HFF-Myc (cell line): ENCODE measurements at regions not wholly inside any gene's neighbourhood (a gene's known extent, or its start where the extent isn't known, plus 50 kb on each side); places are given as distances from the start of the nearest gene placed in this dataset.

Experiments
- DNase-seq: peaks from one replicate; pipeline ENCODE4 v3.0.0-alpha.2; 2011; ENCODE audit warnings: low read depth; ENCODE audit errors: extremely low read depth
- H3K4me3 ChIP-seq: replicated peaks from 2 replicates; pipeline ENCODE4 v1.5.1; 2011; ENCODE audit warnings: low read depth, mild to moderate bottlenecking, control low read depth, low read length
- TF ChIP-seq, protein P1 (sequence below): IDR thresholded peaks from 2 replicates; pipeline ENCODE4 v1.5.1; 2012; ENCODE audit warnings: mild to moderate bottlenecking, low read depth, low read length, control low read depth; ENCODE audit errors: missing control alignments

DNA sequence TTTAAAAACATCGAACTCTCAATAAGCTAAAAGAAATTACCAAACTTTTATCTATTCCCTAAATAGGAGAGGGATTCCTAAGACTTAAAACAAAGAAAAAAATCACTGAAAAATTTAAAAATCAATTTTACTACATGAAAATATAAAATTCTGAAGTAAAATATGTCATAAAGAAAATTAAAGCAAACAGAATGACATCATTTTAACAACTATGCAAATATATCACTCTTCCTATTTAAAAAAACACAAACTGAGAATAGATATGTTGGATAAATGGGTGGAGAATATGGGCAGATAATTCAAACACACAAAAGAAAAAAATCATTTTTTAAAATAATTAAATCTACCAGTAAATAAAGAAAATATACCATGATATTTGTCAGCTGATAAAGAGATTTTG, 510.0 kb downstream of the BCL11B start:
- H3K4me3 ChIP-seq: no peak overlapping the region
- TF ChIP-seq, protein P1, sequence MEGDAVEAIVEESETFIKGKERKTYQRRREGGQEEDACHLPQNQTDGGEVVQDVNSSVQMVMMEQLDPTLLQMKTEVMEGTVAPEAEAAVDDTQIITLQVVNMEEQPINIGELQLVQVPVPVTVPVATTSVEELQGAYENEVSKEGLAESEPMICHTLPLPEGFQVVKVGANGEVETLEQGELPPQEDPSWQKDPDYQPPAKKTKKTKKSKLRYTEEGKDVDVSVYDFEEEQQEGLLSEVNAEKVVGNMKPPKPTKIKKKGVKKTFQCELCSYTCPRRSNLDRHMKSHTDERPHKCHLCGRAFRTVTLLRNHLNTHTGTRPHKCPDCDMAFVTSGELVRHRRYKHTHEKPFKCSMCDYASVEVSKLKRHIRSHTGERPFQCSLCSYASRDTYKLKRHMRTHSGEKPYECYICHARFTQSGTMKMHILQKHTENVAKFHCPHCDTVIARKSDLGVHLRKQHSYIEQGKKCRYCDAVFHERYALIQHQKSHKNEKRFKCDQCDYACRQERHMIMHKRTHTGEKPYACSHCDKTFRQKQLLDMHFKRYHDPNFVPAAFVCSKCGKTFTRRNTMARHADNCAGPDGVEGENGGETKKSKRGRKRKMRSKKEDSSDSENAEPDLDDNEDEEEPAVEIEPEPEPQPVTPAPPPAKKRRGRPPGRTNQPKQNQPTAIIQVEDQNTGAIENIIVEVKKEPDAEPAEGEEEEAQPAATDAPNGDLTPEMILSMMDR: no peak
- no peak for DNase-seq

DNA sequence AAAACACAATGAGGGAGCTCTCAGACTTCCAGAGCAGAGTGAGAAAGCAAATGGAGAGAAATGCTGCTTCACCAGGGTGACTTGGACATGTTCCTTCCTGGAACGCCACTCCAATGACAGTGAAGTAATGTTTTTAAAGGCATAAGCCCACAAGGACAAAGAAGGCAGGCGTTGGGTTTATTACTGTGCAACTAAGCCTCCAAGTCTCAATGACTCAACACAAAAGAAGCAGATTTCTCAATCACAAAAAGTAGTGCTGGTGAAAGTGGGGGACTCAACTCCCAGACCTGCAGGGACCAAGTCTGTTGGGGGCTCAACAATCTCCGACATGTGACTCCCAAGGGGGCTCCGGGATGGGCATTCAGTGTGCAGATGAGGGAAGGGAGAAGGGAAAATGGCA, 505.2 kb downstream of the BCL11B start:
- TF ChIP-seq, protein P1: no peak
- H3K4me3 ChIP-seq: no peak overlapping the region
- no peak for DNase-seq

DNA sequence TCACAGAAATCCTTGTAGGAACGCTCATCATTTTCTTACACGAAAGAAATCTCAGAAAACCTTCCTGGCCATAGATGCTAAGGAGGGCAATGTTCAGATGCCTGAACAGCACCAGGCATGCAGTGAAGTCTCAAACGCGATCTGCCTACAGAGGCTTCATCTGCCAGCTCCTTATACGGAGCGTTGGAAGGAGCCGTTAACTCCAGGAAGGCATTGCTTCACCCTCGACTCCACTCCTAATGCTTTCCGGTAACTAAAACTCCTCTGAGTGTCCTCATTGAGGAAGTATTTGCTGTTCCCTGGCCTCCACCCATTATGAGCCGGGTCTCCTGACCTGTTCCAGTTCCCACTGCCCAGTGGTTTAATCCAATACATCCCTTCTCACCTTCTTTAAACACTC, 502.7 kb downstream of the BCL11B start:
- no peak overlapping the region for H3K4me3 ChIP-seq
- TF ChIP-seq, protein P1: no peak
- DNase-seq: no peak

DNA sequence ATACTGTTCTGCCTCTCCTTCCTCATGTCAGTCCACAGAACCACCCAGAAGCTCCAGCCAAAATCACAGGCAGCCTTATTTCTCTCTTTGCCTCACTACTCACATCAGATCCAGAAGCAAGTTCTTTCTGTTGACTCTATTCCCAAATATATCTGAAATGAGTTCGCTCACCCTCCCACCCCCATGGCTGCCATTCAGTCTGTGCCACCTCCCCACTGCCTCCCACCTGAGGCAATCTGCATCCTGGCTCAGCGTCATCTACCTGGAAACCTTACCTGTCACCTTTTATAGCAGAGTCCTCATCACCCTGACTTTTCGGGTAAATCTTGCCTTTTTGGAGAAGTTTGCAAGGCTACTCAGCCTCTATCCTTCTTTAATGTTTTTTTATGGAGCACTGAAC, 501.8 kb downstream of the BCL11B start:
- no peak overlapping the region for H3K4me3 ChIP-seq
- TF ChIP-seq, protein P1: no peak

DNA sequence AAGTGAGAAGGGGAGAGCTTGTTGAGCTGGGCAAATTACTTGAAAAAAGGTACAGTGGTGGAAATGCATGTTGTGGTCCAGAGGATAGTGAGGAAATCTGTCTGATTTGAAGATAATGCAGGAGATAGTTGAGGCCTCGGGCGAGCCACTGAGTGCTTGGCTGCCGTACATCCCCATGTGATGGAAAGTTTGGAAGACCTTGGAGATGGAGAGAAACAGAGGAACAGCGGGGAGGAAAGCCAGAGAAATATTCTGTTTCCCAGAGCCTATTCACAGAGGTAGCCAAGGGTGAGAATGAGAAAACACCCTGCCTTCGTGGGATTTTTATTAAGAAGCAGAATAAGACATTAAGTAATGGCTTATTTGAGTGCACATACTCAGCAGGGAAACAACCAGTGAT, 498.2 kb downstream of the BCL11B start:
- TF ChIP-seq, protein P1: no peak
- no peak overlapping the region for H3K4me3 ChIP-seq
- no peak for DNase-seq

More for the DNA sequence above, 501.8 kb downstream of the BCL11B start:
- DNase-seq: no peak

DNA sequence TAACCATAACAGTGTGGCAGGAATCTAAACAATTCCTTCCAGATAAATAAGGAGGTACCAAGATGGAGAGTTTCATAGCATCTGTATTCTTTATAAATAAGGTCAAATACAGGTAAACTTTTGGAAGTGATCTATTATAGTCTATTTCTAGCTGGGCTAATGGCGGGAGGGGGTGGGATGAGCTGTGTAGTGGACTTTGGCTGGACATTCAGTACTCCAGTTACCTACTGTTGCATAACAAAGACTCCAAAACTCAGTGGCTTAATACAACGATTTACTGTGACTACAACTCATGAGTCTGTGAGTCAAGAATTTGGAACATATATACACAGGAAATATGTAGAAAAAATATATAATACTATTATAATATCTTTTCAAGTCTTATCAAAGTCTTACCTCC, 496.1 kb downstream of the BCL11B start:
- H3K4me3 ChIP-seq: no peak overlapping the region
- TF ChIP-seq, protein P1: no peak
- DNase-seq: no peak

DNA sequence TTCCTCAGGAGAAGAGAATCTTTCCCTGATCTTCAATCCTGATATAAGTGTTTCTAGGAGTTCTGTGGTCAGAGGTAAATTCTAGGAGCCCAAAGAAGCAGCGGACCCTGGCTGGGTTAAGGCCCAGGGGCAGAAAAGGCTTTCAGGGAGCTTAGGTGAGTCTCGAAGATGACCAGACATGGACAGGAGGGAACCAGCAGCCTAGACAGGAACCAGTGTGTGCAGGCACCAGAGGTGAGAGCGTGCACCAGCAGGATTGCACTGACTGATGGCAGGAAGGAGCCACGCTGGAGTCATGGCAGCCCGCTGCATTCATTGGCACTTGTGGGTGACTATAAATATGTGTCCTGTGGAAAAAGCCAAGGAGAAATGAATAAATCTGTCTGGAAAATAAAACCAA, 489.9 kb downstream of the BCL11B start:
- H3K4me3 ChIP-seq: no peak overlapping the region
- no peak for DNase-seq
- TF ChIP-seq, protein P1: no peak
